GM12892 (cell line): ENCODE measurements at regions not wholly inside any gene's neighbourhood (a gene's known extent, or its start where the extent isn't known, plus 50 kb on each side); places are given as distances from the start of the nearest gene placed in this dataset.

ENCODE experiments used
- POLR2A ChIP-seq: IDR thresholded peaks from 2 replicates; pipeline ENCODE4 v1.6.1; 2011; ENCODE audit warnings: low read depth, low read length, control low read depth
- POLR2AphosphoS5 ChIP-seq: IDR thresholded peaks from 2 replicates; pipeline ENCODE4 v1.6.1; 2011; ENCODE audit warnings: low read depth, low read length, control low read depth
- TAF1 ChIP-seq: IDR thresholded peaks from 2 replicates; pipeline ENCODE4 v1.6.1; 2011; ENCODE audit warnings: low read depth, mild to moderate bottlenecking, control low read depth, low read length, borderline replicate concordance

- TF ChIP-seq TAF1 (0 out of 2 replicates have a peak, but pooled peaks have one; percentile 21), POLR2A (peak; percentile 89), POLR2AphosphoS5 (peak; percentile 91)
Observed at GRCh38 chr1:101407505-101408211, 170.8 kb downstream of the S1PR1 start.
